Vagina (tissue), 2 donors: ENCODE measurements at regions not wholly inside any gene's neighbourhood (a gene's known extent, or its start where the extent isn't known, plus 50 kb on each side); places are given as distances from the start of the nearest gene placed in this dataset.

Experiments
- DNase-seq, 2 donors: peaks; one replicate each; pipeline ENCODE4 v3.0.0-alpha.2; 2017; ENCODE audit errors: extremely low spot score in 2 of 2
- H3K27ac ChIP-seq: fragments of 200-600 bp; sonication (generic); one replicate; pipeline ENCODE4 v1.5.1; 2019
- H3K27me3 ChIP-seq: fragments of 200-600 bp; sonication (generic); one replicate; pipeline ENCODE4 v1.5.1; 2019
- H3K36me3 ChIP-seq, 2 donors: fragments of 200-600 bp; sonication (generic); one replicate each; pipeline ENCODE4 v1.5.1; 2017 to 2019
- H3K4me1 ChIP-seq: fragments of 200-600 bp; sonication (generic); one replicate; pipeline ENCODE4 v1.5.1; 2019
- H3K4me3 ChIP-seq, 2 donors: fragments of 200-600 bp; sonication (generic); 1 replicate in 1 of 2; 2 replicates in 1 of 2; pipeline ENCODE4 v1.5.1; 2016 to 2019
- H3K9me3 ChIP-seq: fragments of 200-600 bp; sonication (generic); one replicate; pipeline ENCODE4 v1.5.1; 2019
- CTCF ChIP-seq, 3 experiments: fragments of 450-650 bp in 2 of 3; fragments of 200-600 bp in 1 of 3; sonication (generic) in 1 of 3; IDR thresholded peaks; one replicate each; pipeline ENCODE4 v1.5.1; 2017 to 2019; ENCODE audit warnings: antibody characterized with exemption in 3 of 3, mild to moderate bottlenecking in 2 of 3, moderate library complexity in 2 of 3
- POLR2A ChIP-seq, 2 donors: fragments of 450-650 bp; IDR thresholded peaks; one replicate each; pipeline ENCODE4 v1.6.1; 2017; ENCODE audit warnings: antibody characterized with exemption in 2 of 2, mild to moderate bottlenecking in 2 of 2, moderate library complexity in 2 of 2
- POLR2AphosphoS5 ChIP-seq, 2 donors: sonication (generic); formaldehyde crosslinking; IDR thresholded peaks; one replicate each; pipeline ENCODE4 v1.9.0; 2017; ENCODE audit warnings: antibody characterized with exemption in 2 of 2, mild to moderate bottlenecking in 2 of 2, low read depth in 1 of 2; ENCODE audit not compliant: insufficient read depth in 1 of 2
- intact Hi-C: fragments of 100-400 bp; cut with DNase I; formaldehyde crosslinking; loops from one replicate; pipeline ENCODE4 v1.15.1; 2023

- no peak overlapping the region for H3K27ac ChIP-seq
- H3K27me3 ChIP-seq: no peaks in the 10 kb centered on the region
- DNase-seq: no peak
- no peak overlapping the region for H3K4me3 ChIP-seq
- TF ChIP-seq POLR2AphosphoS5 (IDR thresholded peaks at IDR 0.05; ENCODE audit: insufficient read depth in 1 of 2, low read depth in 1 of 2): no peak
- TF ChIP-seq CTCF (IDR thresholded peaks at IDR 0.05): no peak
- TF ChIP-seq POLR2A (IDR thresholded peaks at IDR 0.05): no peak
- H3K4me1 ChIP-seq: no peaks in the 10 kb centered on the region
- no peaks in the 10 kb centered on the region for H3K9me3 ChIP-seq
- H3K36me3 ChIP-seq: no peaks in the 10 kb centered on the region
- intact Hi-C loops: no loop called here
These were observed 703.0 kb downstream of the ARAP2 start for GRCh38 chr4:35541146-35541887.

- DNase-seq: no peak
- Histone ChIP-seq H3K27ac (no peak overlapping the region), H3K4me1 (no peaks in the 10 kb centered on the region), H3K9me3 (no peaks in the 10 kb centered on the region), H3K4me3 (no peak overlapping the region), H3K36me3 (no peaks in the 10 kb centered on the region), H3K27me3 (no peaks in the 10 kb centered on the region)
- TF ChIP-seq CTCF (IDR thresholded peaks at IDR 0.05): no peak
- intact Hi-C loops: no loop called here
These were observed 702.5 kb downstream of the ARAP2 start for GRCh38 chr4:35541888-35542213.

- DNase-seq: no peak
- intact Hi-C loops: no loop called here
- Histone ChIP-seq H3K27ac (no peak overlapping the region), H3K36me3 (no peaks in the 10 kb centered on the region), H3K27me3 (no peaks in the 10 kb centered on the region), H3K4me1 (no peaks in the 10 kb centered on the region), H3K9me3 (no peaks in the 10 kb centered on the region), H3K4me3 (no peak overlapping the region)
- TF ChIP-seq POLR2AphosphoS5 (IDR thresholded peaks at IDR 0.05; ENCODE audit: insufficient read depth in 1 of 2, low read depth in 1 of 2) (no peak), CTCF (IDR thresholded peaks at IDR 0.05) (no peak), POLR2A (IDR thresholded peaks at IDR 0.05) (no peak)
These were observed 695.4 kb downstream of the ARAP2 start for GRCh38 chr4:35548921-35549320.

- DNase-seq: no peak
- TF ChIP-seq CTCF (IDR thresholded peaks at IDR 0.05) (no peak), POLR2A (IDR thresholded peaks at IDR 0.05) (no peak), POLR2AphosphoS5 (IDR thresholded peaks at IDR 0.05; ENCODE audit: insufficient read depth in 1 of 2, low read depth in 1 of 2) (no peak)
- H3K4me1 ChIP-seq: no peaks in the 10 kb centered on the region
- intact Hi-C loops: no loop called here
- no peaks in the 10 kb centered on the region for H3K36me3 ChIP-seq
- no peaks in the 10 kb centered on the region for H3K9me3 ChIP-seq
- no peak overlapping the region for H3K27ac ChIP-seq
- no peaks in the 10 kb centered on the region for H3K27me3 ChIP-seq
- no peak overlapping the region for H3K4me3 ChIP-seq
These were observed 687.9 kb downstream of the ARAP2 start for GRCh38 chr4:35556387-35556786.

- no peaks in the 10 kb centered on the region for H3K36me3 ChIP-seq
- H3K27ac ChIP-seq: no peak overlapping the region
- H3K27me3 ChIP-seq: no peaks in the 10 kb centered on the region
- no peaks in the 10 kb centered on the region for H3K4me1 ChIP-seq
- TF ChIP-seq CTCF (IDR thresholded peaks at IDR 0.05) (no peak), POLR2A (IDR thresholded peaks at IDR 0.05) (no peak), POLR2AphosphoS5 (IDR thresholded peaks at IDR 0.05; ENCODE audit: insufficient read depth in 1 of 2, low read depth in 1 of 2) (no peak)
- H3K9me3 ChIP-seq: no peaks in the 10 kb centered on the region
- H3K4me3 ChIP-seq: no peak overlapping the region
- intact Hi-C loops: no loop called here
- DNase-seq: no peak
These were observed 684.6 kb downstream of the ARAP2 start for GRCh38 chr4:35559559-35560365.
